Stimulated activated CD4-positive, alpha-beta T cell treated with anti-CD3 and anti-CD28 coated beads, Interleukin-2, amount 100 ng/mL, for 4 hours (primary cell): ENCODE measurements at regions not wholly inside any gene's neighbourhood (a gene's known extent, or its start where the extent isn't known, plus 50 kb on each side); places are given as distances from the start of the nearest gene placed in this dataset.

Source experiments
- DNase-seq: peaks from one replicate; pipeline ENCODE4 v3.0.0-alpha.2; 2020; ENCODE audit warnings: low read depth

DNA sequence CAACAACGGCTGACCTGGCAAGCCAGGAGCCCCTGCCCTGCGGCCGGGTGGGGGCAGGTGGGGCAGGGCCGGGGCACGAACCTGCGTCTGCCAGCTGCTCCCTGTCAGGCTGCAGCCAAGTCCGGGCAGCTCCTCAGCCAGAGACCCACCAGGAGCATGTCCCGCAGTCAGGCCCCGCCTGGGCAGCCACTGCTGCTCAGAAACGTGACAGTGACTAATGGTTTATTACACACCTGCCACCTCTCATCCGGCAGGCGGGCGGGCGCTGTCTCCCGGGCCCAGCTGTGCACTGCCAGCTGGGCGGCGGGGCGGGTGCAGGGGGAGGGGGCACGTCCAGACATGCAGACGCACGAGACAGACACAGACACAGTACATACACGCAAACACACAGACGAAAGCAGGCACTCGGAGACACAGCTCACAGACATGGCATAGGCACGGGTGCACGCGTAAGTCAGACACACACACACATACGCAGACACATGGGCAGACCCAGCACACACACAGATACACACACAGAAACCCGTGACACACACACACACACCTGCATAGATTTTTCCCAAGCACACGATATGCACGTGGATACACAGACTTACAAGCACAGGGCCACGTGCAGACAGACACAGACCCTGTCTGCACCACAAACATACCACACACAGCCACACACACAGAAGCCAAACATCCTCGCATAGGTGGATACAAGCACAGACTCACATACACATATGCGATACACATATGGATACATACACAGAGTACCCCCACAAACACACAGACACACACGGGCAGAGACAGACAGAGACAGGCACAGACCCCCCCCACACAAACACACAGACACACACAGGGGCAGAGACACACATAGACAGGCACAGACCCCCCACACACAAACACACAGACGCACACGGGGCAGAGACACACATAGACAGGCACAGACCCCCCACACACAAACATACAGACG lies 248.3 kb upstream of the CIBAR2 start:
- no peak for DNase-seq

DNA sequence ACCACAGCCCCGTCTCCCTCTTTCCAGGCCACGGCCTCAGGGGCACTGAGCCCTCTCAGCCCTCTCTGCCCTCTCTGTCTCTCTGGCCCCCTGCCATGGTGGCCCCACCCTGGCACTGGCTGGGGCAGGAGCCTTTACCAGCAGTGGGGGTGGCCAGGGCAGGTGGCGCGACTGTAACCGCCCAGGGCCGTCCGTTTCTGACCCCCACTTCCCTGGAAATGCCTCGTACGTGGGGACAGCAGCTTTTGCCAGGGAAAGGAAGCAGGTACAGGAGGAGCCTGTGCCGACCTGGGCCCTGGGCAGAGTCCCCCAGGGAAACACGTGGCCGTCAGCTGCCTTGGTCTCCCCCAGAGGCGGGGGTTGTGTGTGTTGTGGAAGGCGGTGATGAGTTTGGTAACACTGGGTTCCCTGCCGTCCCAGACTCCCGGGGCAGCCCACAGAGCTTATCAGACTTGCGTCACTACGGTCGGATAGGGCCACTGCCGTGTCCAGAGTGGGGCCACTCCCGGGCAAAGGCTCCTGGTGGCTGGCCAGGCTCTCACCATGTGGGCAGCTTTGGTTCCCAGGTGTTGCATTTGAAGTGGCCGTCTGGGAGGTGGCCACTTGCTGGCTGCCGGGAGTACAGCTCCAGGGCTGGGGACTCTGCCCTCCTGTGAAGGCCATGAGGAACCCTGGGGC lies 249.3 kb upstream of the CIBAR2 start:
- DNase-seq, result no peak

DNA sequence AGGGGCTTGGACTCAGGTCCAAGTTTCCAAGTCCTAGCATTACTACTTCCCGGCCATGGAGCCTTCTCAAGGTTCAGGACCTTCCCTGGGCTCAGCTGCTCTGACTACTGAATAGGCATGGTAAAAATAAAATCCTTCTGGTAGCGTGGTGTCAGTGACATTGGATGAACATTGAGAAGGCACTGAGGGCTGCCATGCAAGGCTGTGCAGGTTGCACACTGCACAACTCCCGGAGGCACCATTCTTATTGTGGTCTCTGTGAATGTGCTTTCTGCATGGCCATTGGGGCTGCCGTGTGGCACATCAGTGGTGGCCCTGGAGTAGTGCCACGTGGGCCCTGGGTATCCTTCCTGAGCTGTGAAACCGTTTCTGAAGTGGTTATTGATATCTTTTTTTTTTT lies 250.2 kb upstream of the CIBAR2 start:
- DNase-seq, result no peak

DNA sequence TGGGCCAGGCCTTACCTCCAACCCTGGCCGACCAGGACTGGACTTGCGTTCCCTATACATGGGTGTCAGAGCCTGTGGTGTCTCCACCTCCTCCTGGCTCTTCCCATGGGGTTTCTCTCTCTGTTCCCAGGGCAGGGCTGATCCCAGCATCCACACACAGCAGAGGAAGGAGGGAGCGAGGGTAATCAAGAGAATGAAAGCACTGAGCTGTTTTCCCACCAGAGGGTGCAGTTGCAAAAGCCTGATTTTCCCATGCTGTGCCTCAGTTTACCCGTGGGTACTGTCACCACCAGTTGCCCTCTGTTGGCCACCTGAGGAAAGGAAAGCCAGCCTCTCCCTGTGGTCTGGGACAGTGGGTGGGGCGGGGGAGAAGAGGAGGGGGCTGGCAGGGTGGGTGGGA lies 249.7 kb upstream of the GSE1 start:
- DNase-seq, result no peak

DNA sequence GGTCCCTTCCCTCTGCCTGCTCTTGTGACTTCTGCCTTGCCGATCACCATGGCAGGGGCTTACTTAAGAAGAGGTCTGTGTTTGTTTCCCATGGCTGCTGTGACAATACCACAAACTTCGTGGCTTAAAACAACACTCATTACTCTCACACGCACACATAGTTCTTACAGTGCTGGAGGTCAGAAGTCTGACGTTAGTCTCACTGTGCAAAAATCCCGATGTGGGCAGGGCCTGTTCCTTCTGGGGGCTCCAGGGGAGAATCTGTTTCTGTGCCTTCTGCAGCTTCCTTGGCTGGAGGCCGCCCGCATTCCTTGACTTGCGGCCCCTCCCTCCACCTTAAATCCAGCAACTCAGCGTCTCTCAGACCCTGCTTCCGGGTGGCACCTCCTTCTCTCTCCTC lies 249.2 kb upstream of the GSE1 start:
- no peak for DNase-seq

DNA sequence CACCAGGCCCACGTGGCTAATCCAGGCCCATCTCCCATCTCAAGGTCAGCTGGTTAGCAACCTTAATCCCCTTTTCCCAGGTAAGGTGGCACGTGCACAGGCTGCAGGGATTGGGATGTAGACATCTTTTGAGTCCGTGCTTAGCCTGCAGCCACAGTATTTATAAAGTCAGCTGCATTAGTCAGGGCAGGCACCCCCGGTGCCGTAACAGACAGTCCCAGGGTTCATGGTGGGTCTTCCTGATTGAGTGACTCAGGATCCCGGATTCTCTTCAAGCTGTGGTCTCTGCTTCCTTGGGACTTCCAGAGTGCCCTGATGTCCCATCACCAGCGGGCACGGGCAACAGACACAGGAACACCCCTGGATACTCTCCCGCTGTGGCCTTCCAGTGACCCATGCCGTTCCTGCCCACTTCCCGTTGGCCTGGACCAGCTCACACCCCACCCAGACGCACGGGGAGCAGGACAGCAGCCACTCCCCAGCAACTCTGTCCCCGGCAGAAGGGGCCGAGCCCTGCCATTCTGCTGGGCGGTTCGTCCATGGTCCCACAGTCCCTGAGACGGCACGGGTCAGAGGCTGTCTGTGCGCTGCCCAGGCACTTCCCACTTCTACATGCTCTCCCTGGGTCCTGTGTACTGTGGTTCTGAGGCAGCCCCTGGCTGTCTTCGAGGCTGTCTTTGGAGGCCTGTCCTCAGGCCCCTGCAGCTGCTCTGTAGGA lies 248.6 kb upstream of the GSE1 start:
- DNase-seq, result no peak

DNA sequence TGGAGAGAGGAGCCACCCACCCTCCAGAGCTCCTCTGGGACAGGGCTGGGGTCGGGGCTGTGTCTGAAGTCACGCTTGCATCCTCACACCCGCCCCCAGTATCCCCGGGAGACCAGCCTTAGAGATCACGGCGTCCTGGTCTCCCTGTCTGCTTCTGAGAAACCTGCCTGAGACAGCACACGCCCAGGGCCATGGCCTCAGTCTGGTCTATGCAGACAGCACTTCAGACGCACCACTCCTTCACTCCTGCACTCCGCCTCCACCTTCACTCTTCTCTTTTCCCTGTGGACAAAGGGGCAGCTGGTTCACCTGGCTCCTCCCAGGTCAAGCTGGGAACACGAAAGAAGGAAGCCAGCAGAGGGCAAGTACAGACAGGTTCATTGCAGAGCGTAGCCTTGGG lies 248.0 kb upstream of the GSE1 start:
- DNase-seq, result no peak

DNA sequence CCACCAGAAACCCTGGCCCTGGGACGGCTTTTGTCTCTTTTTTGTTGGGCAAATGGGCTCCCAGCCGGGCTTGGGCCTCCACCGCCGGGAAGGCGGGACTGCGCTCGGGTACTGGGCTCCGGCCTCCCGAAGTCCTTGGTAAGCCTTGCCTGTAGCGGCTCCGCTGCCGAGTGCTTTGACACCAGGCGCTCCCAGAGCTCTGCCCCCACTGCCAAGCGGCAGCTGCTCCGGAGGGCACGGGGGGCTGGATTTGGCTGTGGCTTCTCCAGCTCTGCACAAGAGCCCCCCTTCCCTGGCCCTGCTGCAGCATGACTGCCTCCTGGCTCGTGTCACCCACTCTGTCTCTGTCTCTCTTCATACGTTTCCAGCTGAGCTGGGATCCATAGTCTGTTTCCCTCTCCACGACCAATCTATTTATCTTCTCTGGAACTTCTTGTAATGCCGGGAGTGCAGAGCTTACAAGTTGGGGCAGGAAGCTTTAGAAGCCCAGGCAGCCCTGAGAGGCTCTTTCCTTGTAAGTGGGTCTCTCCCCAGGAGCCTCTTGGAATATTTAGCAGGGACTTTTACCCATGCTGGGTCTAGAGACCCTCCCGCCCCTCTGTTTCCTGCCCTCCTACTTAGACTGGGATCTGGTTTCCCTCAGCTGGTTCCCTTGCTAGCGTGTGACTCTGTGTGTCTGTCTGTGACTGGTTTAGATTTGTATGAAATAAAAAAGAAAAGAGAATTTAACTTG lies 246.9 kb upstream of the GSE1 start:
- DNase-seq, result no peak

DNA sequence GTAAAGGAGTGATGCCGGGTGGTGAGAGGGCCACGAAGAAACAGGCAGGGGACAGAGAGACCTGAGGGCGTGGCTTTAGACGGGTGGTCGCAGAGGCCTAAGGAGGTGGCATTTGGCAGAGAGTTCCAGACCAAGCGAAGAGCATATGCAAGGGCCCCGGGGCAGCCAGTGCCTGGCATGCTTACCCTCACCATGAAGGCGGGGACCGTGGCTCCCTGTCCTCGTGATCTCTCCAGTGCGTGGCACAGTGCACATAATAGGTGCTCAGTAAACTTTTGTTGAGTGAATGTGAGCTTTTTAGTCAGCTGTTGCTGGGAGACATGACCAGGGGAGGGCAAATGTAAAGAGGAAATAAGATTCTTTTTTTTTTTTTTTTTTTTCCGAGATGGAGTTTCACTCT lies 245.6 kb upstream of the GSE1 start:
- DNase-seq, result no peak

DNA sequence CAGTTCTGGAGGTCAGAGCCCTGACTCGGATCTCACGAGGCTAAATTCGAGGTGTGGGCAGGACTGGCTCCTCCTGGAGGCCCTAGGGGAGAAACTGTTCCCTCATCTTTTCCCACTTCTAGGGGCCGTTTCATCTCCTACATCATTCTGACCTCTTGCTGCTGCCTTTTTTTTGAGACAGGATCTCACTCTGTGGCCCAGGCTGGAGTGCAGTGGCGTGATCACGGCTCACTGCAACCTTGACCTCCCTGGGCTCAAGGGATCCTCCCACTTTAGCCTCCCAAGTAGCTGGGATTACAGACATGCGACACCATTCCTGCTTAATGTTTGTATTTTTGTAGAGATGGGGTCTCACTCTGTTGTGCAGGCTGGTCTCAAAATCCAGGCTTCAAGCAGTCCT lies 244.1 kb upstream of the GSE1 start:
- no peak for DNase-seq

DNA sequence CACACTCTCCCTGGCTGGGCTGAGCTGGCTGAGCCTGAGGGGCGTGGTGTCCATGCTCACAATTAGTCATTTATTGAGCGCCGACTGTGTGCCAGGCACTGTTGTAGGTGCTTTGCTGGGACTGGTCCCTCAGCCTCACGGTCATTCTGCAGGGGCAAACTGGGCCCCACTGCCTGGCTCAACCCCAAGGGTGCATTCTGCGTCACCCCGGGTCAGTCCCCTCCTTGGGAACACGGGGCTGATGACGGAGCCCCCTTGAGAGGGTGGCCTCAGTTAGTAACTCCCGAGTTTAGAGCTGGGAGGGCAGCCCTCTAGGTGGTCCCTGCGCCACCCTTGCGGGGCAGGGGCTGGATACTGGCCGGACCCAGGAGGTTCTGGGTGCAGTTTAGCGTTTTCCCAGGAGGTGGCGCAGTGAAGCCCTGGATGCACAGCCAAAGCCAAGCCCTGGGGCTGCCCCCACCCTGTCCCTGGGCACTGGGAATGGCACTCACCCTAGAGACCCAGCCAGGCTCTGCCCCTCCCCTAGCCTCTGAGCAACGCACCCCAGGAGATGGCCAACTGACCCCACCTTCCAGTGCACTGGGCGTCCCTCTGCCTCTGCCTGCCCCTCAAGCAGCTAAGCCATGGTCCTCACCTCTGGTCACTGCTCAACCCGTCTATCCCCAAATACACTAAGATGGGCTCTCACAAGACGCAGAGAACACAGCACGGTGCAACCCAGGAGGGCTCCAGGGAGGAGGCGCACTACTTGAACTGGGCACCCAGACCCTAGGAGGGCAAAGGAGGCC lies 243.2 kb upstream of the GSE1 start:
- DNase-seq, result peak; percentile 10

DNA sequence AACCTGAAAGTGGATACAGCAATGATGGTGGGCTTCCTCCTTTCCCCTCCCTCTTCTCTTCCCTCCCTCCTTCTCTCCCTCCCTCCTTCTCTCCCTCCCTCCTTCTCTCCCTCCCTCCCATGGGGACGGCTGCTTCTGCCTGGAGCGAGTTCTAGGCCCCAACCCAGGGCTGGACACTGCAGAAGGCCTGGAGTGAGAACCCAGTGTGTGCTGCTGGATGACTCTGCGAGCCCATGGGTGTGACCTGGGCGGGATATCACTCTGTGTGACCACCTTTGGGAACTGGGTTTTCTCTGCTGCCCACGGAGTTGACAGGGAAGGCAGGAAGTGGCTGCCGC lies 242.6 kb upstream of the GSE1 start:
- DNase-seq, result no peak

DNA sequence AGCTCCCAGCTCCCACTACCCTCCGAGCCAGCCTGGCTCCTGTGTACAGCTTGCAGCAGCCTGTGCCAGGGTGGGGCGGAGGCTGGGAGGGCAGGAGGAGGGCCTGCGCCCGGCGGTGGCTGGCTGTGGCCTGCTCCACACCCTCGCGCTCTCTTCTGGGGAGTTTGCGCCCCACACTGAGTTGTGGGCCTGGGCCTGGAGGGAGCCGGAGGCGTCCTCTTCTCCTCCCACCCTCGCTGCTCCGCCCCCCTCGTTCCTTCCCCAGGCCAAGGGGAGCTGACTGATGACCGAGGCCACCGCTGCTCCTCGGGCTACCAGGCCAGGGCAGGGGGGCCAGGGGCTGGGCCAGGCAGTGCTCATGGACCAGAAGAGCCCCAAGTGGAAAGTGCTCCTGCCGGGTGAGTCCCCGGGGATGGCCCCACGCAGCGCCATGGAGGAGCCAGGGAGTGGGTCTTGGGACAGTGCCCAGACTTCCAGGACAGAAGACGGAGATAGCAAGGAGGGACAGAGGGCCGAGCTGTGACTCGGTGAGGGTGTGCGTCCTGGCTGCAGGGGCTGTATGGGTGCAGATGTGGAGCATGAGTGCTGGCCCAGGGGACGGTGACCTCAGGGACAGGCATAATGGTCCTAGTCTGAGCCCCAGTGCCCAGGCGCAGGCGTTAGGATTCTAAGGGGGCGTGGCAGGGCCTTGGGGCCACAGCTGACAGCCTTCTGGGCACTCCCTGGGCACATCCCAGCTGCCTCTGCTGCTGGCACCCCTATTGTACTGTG lies 242.1 kb upstream of the GSE1 start:
- no peak for DNase-seq

DNA sequence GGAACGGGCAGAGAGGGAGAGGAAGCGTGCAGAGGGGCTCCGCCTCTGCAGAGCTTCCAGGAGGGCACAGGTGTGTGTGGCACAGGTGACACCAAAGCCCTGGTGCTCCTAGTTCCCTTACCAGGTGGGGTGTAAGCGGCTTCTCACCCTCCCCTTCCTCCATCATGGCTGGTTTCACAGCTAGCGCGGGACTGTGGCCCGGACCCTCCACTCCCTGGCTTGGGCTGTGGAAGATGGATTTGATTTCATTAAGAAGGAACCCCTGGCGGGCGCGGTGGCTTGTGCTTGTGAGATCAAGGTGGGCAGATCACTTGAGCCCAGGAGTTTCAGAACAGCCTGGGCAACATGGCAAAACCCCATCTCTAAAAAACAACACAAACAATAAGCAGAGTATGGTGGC lies 241.2 kb upstream of the GSE1 start:
- DNase-seq, result no peak

DNA sequence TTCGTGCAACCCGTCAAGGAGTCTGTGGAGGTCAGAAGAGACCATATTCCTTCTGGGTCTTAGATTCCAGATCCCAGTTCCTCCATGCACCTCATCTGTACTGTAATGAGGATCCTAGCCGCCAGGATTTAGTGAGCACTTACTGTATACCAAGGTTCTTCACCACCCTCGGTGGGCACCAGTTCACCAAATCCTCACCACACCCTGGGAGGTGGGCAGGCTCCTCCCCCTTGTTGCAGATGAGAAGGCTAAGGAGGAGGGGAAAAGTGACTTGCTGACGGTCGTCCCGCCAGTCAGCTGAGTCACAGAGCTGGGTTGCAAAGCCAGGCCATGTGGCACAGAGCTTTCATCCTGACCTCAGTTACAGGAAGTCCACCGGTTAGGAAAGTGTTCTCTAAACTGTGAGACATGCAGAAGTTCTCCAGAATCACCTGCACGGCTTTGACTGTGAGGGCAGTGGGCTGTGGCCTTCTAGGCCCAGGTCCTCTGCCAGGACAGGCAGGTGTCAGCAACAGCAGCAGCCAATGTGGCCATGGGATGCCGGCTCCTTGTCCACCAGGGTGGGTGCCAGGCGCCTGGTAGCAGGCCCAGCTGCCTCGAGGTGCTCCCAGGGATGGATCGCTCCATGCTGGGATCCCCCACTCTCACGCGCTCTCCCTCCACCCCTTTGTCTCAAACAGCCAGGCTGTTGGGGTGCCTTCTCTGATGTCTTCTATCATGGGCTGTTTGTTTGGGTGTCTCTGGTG lies 240.3 kb upstream of the GSE1 start:
- peak; percentile 18 for DNase-seq

DNA sequence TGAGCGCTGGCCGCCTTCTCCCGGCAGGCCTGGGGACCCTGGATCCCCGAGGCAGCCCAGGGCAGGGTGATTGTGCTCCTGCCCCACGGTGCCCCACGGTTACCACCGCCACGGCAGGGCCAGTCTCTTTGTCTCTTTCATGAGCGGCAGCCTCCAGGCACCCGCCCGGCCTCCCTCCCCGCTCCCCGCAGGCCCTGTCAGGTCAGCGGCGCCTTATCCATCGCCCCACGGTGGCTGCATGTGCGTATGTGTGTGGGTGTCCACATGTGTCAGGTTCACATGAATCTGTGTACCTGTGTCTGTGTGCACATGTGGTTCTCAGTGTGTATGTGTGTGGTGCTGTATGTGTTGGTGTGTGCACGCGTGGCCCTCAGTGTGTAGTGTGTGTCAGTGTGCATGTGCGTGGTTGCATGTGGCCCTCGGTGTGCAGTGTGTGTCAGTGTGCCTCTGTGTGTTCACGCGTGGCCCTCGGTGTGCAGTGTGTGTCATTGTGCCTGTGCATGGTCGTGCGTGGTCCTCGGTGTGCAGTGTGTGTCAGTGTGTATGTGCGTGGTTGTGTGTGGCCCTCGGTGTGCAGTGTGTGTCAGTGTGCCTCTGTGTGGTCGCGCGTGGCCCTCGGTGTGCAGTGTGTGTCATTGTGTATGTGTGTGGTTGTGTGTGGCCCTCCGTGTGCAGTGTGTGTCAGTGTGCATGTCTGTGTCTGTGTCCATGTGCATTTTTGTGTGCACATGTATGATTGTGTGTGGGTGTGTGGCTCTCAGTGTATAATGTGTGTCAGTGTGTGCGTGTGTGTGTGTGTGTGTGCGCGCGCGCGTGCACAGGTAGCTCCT lies 239.2 kb upstream of the GSE1 start:
- DNase-seq, result no peak

DNA sequence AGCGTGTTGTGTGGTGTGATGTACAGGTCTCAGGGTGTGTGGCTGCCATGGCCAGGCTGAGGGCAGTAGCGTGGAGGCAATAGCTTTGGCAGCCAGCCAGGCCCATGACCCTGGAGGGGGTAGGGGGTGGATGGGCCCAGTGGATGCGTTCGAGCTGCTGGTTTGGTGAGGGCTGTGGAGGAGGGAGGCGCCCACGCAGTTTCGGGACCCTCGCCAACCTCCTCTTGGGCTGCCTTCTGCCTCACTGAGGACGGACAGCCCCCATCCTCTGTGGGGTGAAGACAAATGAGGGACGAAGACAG lies 238.6 kb upstream of the GSE1 start:
- DNase-seq, result no peak

DNA sequence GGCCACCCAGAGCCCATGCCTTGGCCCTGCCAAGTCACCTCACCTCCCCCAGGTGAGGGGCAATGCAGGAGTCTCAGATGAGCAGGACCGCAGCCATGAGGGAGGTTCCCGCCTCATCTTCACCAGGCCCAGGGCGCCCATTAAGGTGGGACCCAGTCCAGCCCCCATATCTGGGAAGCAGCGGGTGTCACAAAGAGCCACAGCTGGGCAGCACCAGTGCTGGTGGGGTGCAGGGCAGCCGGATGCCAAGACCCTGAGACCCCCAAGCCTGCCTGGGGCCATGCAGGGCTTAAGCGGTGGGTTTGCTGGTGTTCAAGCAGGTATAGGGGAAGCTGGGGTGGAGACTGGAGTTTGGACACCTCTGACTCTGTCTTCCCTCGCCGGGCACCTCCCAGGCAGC lies 237.8 kb upstream of the GSE1 start:
- no peak for DNase-seq
